ENCODE measurements at regions not wholly inside any gene's neighbourhood (a gene's known extent, or its start where the extent isn't known, plus 50 kb on each side); places are given as distances from the start of the nearest gene placed in this dataset.

DNA sequence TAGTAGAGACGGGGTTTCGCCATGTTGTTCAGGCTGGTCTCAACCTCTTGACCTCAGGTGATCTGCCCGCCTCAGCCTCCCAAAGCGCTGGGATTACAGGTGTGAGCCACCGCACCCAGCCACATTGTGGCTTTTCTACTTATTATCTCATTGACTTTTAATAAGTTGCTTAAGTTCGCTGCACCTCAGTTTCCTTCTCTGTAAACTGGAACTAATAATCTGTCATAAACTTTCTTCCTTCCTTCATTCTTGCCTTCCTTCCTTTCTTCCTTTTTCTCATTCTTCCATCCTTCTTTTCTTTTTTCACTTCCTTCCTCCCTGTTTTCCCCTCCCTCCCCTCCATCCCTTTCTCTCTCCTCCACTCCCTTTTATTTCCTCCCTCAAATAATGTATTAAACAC lies 192.2 kb downstream of the MAF start:
- RAD21 ChIA-PET (ENCODE audit: low non-redundant PET in 1 of 2, low total read pairs in 2 of 2, uncharacterized antibody in 2 of 2, unreplicated experiment in 2 of 2): no interaction called here
- Histone ChIP-seq H2AFZ (ENCODE audit: low read depth, low read length, poor library complexity, severe bottlenecking) (no peak overlapping the region), H3K79me2 (ENCODE audit: insufficient read depth, low read length) (no peaks in the 10 kb centered on the region), H4K20me1 (ENCODE audit: insufficient read depth) (no peaks in the 10 kb centered on the region), H3K27me3 (ENCODE audit: insufficient read depth, low read length) (no peaks in the 10 kb centered on the region), H3K36me3 (ENCODE audit: control insufficient read depth in 1 of 2, insufficient read depth in 2 of 2, low read length in 2 of 2) (no peaks in the 10 kb centered on the region), H3K4me2 (ENCODE audit: low read length) (no peak overlapping the region), H3K27ac (ENCODE audit: low read depth, low read length) (no peak overlapping the region), H3K9ac (ENCODE audit: low read length) (no peak overlapping the region), H3K9me3 (ENCODE audit: control insufficient read depth in 1 of 2, insufficient read depth in 1 of 2, low read depth in 1 of 2, low read length in 2 of 2) (peaks cover 16 to 38% of the 10 kb centered on the region in 2 experiments; a peak in 3 of 4 replicates), H3K9me2 (ENCODE audit: insufficient read depth) (no peaks in the 10 kb centered on the region), H3K4me3 (replicated peaks in 1 of 2; ENCODE audit: low read depth in 1 of 2, low read length in 2 of 2) (no peak overlapping the region), H3K4me1 (ENCODE audit: control insufficient read depth in 1 of 2, insufficient read depth in 2 of 2, low read length in 2 of 2) (no peaks in the 10 kb centered on the region)
- DNase-seq (ENCODE audit: low read depth, low spot score) (no peak), ATAC-seq (no peak)
- POLR2A ChIA-PET: no interaction called here
- BruUV-seq (replicated peaks): no TSS peak
- CTCF ChIA-PET: no interaction called here
- TF ChIP-seq CEBPB (IDR thresholded peaks at IDR 0.05; ENCODE audit: low read depth) (no peak), EZH2 (IDR thresholded peaks at IDR 0.05) (no peak)
- intact Hi-C loops (cut with micrococcal nuclease): no loop called here

DNA sequence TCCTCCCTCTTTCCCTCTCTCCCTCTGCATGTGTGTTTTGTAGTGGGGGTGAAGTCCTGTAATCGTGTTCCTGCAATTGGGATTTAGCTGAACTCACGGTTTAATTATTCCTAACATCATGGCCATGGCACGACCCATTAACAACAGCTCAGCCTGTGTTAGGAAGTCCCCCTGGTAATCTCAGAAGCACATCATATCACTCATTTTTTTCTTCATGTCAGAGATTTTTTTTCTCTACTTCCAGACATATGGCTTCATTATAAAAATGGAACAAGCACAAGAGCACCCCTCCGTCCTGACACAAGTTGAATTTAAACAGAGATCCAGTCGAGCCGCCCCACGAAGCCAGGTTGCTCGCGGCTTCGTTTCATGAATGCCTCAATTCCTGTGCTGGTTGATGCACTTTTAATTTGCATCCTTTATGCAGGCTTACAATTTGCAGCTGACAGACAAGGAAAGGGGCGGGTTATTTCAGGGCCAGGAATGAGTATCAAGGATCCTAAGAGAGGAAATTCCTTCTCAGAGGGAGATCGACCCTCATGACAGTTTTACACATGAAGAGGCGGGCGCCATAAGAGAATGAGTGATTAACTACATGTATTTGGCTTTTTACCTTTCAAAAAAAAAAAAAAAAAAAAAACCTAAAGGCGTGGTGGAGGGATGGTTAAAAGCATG lies 192.9 kb downstream of the MAF start:
- no peak for DNase-seq (ENCODE audit: low read depth, low spot score)
- no peak overlapping the region for H3K4me2 ChIP-seq (ENCODE audit: low read length)
- ChIA-PET RAD21 (ENCODE audit: low non-redundant PET in 1 of 2, low total read pairs in 2 of 2, uncharacterized antibody in 2 of 2, unreplicated experiment in 2 of 2) (no interaction called here), CTCF (no interaction called here), POLR2A (no interaction called here)
- no peak for ATAC-seq
- no peak overlapping the region for H3K9ac ChIP-seq (ENCODE audit: low read length)
- no peaks in the 10 kb centered on the region for H3K27me3 ChIP-seq (ENCODE audit: insufficient read depth, low read length)
- H3K27ac ChIP-seq (ENCODE audit: low read depth, low read length): no peak overlapping the region
- no peak overlapping the region for H2AFZ ChIP-seq (ENCODE audit: low read depth, low read length, poor library complexity, severe bottlenecking)
- no peak overlapping the region for H3K4me3 ChIP-seq (replicated peaks in 1 of 2; ENCODE audit: low read depth in 1 of 2, low read length in 2 of 2)
- H4K20me1 ChIP-seq (ENCODE audit: insufficient read depth): no peaks in the 10 kb centered on the region
- no TSS peak for BruUV-seq (replicated peaks)
- H3K79me2 ChIP-seq (ENCODE audit: insufficient read depth, low read length): no peaks in the 10 kb centered on the region
- no peaks in the 10 kb centered on the region for H3K36me3 ChIP-seq (ENCODE audit: control insufficient read depth in 1 of 2, insufficient read depth in 2 of 2, low read length in 2 of 2)
- peaks cover 16 to 43% of the 10 kb centered on the region in 2 experiments; a peak in 3 of 4 replicates for H3K9me3 ChIP-seq (ENCODE audit: control insufficient read depth in 1 of 2, insufficient read depth in 1 of 2, low read depth in 1 of 2, low read length in 2 of 2)
- no peaks in the 10 kb centered on the region for H3K4me1 ChIP-seq (ENCODE audit: control insufficient read depth in 1 of 2, insufficient read depth in 2 of 2, low read length in 2 of 2)
- TF ChIP-seq RAD21 (IDR thresholded peaks at IDR 0.05; ENCODE audit: low read depth): no peak
- TF ChIP-seq, protein P1, sequence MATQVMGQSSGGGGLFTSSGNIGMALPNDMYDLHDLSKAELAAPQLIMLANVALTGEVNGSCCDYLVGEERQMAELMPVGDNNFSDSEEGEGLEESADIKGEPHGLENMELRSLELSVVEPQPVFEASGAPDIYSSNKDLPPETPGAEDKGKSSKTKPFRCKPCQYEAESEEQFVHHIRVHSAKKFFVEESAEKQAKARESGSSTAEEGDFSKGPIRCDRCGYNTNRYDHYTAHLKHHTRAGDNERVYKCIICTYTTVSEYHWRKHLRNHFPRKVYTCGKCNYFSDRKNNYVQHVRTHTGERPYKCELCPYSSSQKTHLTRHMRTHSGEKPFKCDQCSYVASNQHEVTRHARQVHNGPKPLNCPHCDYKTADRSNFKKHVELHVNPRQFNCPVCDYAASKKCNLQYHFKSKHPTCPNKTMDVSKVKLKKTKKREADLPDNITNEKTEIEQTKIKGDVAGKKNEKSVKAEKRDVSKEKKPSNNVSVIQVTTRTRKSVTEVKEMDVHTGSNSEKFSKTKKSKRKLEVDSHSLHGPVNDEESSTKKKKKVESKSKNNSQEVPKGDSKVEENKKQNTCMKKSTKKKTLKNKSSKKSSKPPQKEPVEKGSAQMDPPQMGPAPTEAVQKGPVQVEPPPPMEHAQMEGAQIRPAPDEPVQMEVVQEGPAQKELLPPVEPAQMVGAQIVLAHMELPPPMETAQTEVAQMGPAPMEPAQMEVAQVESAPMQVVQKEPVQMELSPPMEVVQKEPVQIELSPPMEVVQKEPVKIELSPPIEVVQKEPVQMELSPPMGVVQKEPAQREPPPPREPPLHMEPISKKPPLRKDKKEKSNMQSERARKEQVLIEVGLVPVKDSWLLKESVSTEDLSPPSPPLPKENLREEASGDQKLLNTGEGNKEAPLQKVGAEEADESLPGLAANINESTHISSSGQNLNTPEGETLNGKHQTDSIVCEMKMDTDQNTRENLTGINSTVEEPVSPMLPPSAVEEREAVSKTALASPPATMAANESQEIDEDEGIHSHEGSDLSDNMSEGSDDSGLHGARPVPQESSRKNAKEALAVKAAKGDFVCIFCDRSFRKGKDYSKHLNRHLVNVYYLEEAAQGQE (IDR thresholded peaks at IDR 0.05; ENCODE audit: low read depth): no peak
- no peak for TF ChIP-seq SP1 (IDR thresholded peaks at IDR 0.05; ENCODE audit: low read depth)
- no peak for TF ChIP-seq SRF (IDR thresholded peaks at IDR 0.05; ENCODE audit: low read depth)
- TF ChIP-seq, protein P2, sequence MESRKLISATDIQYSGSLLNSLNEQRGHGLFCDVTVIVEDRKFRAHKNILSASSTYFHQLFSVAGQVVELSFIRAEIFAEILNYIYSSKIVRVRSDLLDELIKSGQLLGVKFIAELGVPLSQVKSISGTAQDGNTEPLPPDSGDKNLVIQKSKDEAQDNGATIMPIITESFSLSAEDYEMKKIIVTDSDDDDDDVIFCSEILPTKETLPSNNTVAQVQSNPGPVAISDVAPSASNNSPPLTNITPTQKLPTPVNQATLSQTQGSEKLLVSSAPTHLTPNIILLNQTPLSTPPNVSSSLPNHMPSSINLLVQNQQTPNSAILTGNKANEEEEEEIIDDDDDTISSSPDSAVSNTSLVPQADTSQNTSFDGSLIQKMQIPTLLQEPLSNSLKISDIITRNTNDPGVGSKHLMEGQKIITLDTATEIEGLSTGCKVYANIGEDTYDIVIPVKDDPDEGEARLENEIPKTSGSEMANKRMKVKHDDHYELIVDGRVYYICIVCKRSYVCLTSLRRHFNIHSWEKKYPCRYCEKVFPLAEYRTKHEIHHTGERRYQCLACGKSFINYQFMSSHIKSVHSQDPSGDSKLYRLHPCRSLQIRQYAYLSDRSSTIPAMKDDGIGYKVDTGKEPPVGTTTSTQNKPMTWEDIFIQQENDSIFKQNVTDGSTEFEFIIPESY (IDR thresholded peaks at IDR 0.05; ENCODE audit: extremely low read depth, insufficient replicate concordance, low read length): no peak
- no peak for TF ChIP-seq SIN3A (IDR thresholded peaks at IDR 0.05; ENCODE audit: low read depth)
- TF ChIP-seq, protein P3, sequence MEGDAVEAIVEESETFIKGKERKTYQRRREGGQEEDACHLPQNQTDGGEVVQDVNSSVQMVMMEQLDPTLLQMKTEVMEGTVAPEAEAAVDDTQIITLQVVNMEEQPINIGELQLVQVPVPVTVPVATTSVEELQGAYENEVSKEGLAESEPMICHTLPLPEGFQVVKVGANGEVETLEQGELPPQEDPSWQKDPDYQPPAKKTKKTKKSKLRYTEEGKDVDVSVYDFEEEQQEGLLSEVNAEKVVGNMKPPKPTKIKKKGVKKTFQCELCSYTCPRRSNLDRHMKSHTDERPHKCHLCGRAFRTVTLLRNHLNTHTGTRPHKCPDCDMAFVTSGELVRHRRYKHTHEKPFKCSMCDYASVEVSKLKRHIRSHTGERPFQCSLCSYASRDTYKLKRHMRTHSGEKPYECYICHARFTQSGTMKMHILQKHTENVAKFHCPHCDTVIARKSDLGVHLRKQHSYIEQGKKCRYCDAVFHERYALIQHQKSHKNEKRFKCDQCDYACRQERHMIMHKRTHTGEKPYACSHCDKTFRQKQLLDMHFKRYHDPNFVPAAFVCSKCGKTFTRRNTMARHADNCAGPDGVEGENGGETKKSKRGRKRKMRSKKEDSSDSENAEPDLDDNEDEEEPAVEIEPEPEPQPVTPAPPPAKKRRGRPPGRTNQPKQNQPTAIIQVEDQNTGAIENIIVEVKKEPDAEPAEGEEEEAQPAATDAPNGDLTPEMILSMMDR (IDR thresholded peaks at IDR 0.05 in 2 of 3, conservative IDR thresholded peaks at IDR 0.05 in 1 of 3; ENCODE audit: borderline replicate concordance in 1 of 3, insufficient read depth in 1 of 3, low read depth in 2 of 3, low read length in 2 of 3): no peak
- TF ChIP-seq POLR2AphosphoS5 (IDR thresholded peaks at IDR 0.05; ENCODE audit: low read depth, low read length): no peak
- TF ChIP-seq CBX3 (IDR thresholded peaks at IDR 0.05; ENCODE audit: low read depth): no peak
- no peak for TF ChIP-seq ELF1 (IDR thresholded peaks at IDR 0.05; ENCODE audit: borderline replicate concordance, low read depth)
- no peak for TF ChIP-seq TCF7L2 (IDR thresholded peaks at IDR 0.05; ENCODE audit: borderline replicate concordance, extremely low read depth, insufficient read depth, insufficient read length)
- no peak for TF ChIP-seq EZH2 (IDR thresholded peaks at IDR 0.05)
- intact Hi-C loops (cut with micrococcal nuclease): no loop called here
- no peaks in the 10 kb centered on the region for H3K9me2 ChIP-seq (ENCODE audit: insufficient read depth)
